ENCODE measurements at regions not wholly inside any gene's neighbourhood (a gene's known extent, or its start where the extent isn't known, plus 50 kb on each side); places are given as distances from the start of the nearest gene placed in this dataset.

DNA sequence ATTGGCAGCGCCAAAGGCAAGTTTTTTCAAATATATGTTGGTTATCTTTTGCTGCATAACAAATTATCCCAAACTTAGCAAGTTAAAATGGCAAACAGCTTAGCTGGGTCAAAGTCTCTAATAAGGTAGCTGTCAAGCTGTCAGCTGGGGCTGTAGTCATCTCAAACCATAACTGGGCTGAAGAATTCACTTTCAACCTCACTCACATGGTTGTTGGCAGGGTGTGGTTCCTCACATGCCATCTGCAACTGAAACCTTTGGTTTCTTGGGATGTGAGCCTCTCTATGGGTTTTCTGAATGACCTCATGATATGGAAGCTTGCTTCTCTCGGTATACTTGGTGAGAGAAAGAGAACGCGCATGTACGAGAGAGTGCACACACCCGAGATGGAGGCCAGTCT lies 125.4 kb downstream of the LRIG3 start:
- TF ChIP-seq, protein P1, sequence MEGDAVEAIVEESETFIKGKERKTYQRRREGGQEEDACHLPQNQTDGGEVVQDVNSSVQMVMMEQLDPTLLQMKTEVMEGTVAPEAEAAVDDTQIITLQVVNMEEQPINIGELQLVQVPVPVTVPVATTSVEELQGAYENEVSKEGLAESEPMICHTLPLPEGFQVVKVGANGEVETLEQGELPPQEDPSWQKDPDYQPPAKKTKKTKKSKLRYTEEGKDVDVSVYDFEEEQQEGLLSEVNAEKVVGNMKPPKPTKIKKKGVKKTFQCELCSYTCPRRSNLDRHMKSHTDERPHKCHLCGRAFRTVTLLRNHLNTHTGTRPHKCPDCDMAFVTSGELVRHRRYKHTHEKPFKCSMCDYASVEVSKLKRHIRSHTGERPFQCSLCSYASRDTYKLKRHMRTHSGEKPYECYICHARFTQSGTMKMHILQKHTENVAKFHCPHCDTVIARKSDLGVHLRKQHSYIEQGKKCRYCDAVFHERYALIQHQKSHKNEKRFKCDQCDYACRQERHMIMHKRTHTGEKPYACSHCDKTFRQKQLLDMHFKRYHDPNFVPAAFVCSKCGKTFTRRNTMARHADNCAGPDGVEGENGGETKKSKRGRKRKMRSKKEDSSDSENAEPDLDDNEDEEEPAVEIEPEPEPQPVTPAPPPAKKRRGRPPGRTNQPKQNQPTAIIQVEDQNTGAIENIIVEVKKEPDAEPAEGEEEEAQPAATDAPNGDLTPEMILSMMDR (IDR thresholded peaks at IDR 0.05; ENCODE audit: low read depth, low read length), result no peak
- no peak for TF ChIP-seq EZH2phosphoT487 (IDR thresholded peaks at IDR 0.05; ENCODE audit: low read depth)
